Fibroblast of the conjunctiva (primary cell): ENCODE measurements at regions not wholly inside any gene's neighbourhood (a gene's known extent, or its start where the extent isn't known, plus 50 kb on each side); places are given as distances from the start of the nearest gene placed in this dataset.
A peak's percentile ranks its signal among the peaks of the same experiment; 100 is the strongest.
"Not testable (repeated sequence)": the region's sequence is repeated elsewhere in the genome, so short reads cannot be mapped to it uniquely, and the experiment has no call there.

ENCODE experiments used
- DNase-seq: peaks from one replicate; pipeline ENCODE4 v3.0.0-alpha.2; 2010; ENCODE audit warnings: low read depth

- no peak for DNase-seq
These were observed 326.7 kb upstream of the ROPN1 start for GRCh38 chr3:124318656-124319055.

GRCh38 chr3:124320976-124321375, 329.1 kb upstream of the ROPN1 start:
- DNase-seq: no peak

GRCh38 chr3:124322309-124322880, 330.5 kb upstream of the ROPN1 start:
- DNase-seq: no peak

GRCh38 chr3:124322966-124323365, 331.0 kb upstream of the ROPN1 start:
- DNase-seq: no peak

- DNase-seq: no peak
These were observed 333.3 kb upstream of the ROPN1 start for GRCh38 chr3:124325248-124325647.

GRCh38 chr3:124329723-124330122, 337.8 kb upstream of the ROPN1 start:
- DNase-seq: no peak

GRCh38 chr3:124333931-124334640, 342.2 kb upstream of the ROPN1 start:
- DNase-seq: no peak

GRCh38 chr3:124336067-124336656, 344.2 kb upstream of the ROPN1 start:
- DNase-seq: no peak

- DNase-seq: no peak
These were observed 353.9 kb upstream of the ROPN1 start for GRCh38 chr3:124345845-124346244.

GRCh38 chr3:124346487-124346886, 354.6 kb upstream of the ROPN1 start:
- DNase-seq: no peak

- DNase-seq: no peak
These were observed 355.5 kb upstream of the ROPN1 start for GRCh38 chr3:124347418-124347817.

- DNase-seq: not testable (repeated sequence)
These were observed 356.6 kb upstream of the ROPN1 start for GRCh38 chr3:124348555-124348954.

GRCh38 chr3:124351430-124352148, 359.7 kb upstream of the ROPN1 start:
- DNase-seq: peak; percentile 26

GRCh38 chr3:124352149-124352539, 360.2 kb upstream of the ROPN1 start:
- no peak for DNase-seq

- DNase-seq: no peak
These were observed 361.8 kb upstream of the ROPN1 start for GRCh38 chr3:124353691-124354090.

GRCh38 chr3:124354150-124354549, 362.2 kb upstream of the ROPN1 start:
- DNase-seq: no peak

GRCh38 chr3:124358156-124358555, 366.2 kb upstream of the ROPN1 start:
- DNase-seq: no peak

GRCh38 chr3:124360155-124360554, 368.2 kb upstream of the ROPN1 start:
- no peak for DNase-seq

GRCh38 chr3:124360563-124360962, 368.6 kb upstream of the ROPN1 start:
- no peak for DNase-seq

- no peak for DNase-seq
These were observed 368.7 kb upstream of the UMPS start for GRCh38 chr3:124361566-124361965.

- no peak for DNase-seq
These were observed 367.8 kb upstream of the UMPS start for GRCh38 chr3:124362455-124362854.

GRCh38 chr3:124363476-124363875, 366.8 kb upstream of the UMPS start:
- no peak for DNase-seq
